Endodermal cell (in vitro differentiated cells): ENCODE measurements at regions not wholly inside any gene's neighbourhood (a gene's known extent, or its start where the extent isn't known, plus 50 kb on each side); places are given as distances from the start of the nearest gene placed in this dataset.

Source experiments
- DNase-seq: peaks from one replicate; pipeline ENCODE4 v3.0.0-alpha.2; 2017
- H3K27ac ChIP-seq: 2 replicates; pipeline ENCODE4 v1.5.1; 2013; ENCODE audit warnings: mild to moderate bottlenecking, low read depth, low read length, moderate library complexity
- H3K27me3 ChIP-seq: 2 replicates; pipeline ENCODE4 v1.6.1; 2013; ENCODE audit warnings: mild to moderate bottlenecking, low read length, moderate library complexity; ENCODE audit not compliant: insufficient read depth, control insufficient read depth, poor library complexity, severe bottlenecking
- H3K36me3 ChIP-seq: 2 replicates; pipeline ENCODE4 v1.7.0; 2013; ENCODE audit warnings: mild to moderate bottlenecking, low read length, moderate library complexity; ENCODE audit not compliant: control insufficient read depth, insufficient read depth
- H3K4me1 ChIP-seq: one replicate; pipeline ENCODE4 v1.7.0; 2013; ENCODE audit warnings: low read length; ENCODE audit not compliant: control insufficient read depth, insufficient read depth
- H3K4me3 ChIP-seq: 2 replicates; pipeline ENCODE4 v1.5.1; 2013; ENCODE audit warnings: mild to moderate bottlenecking, low read length, moderate library complexity
- H3K9ac ChIP-seq: 2 replicates; pipeline ENCODE4 v1.6.1; 2013; ENCODE audit warnings: mild to moderate bottlenecking, low read length, moderate library complexity; ENCODE audit not compliant: poor library complexity, severe bottlenecking; ENCODE audit errors: extremely low read depth
- H3K9me3 ChIP-seq: 2 replicates; pipeline ENCODE4 v1.6.1; 2013; ENCODE audit warnings: mild to moderate bottlenecking, low read length, moderate library complexity; ENCODE audit not compliant: control insufficient read depth
- H3K27ac Mint-ChIP-seq: 2 replicates; pipeline ENCODE4 v1.8.0; 2020; ENCODE audit warnings: mixed read lengths
- H3K27me3 Mint-ChIP-seq: 2 replicates; pipeline ENCODE4 v1.8.0; 2021; ENCODE audit warnings: mild to moderate bottlenecking, mixed read lengths; ENCODE audit not compliant: insufficient read depth
- H3K36me3 Mint-ChIP-seq: 2 replicates; pipeline ENCODE4 v1.8.0; 2020; ENCODE audit warnings: low read depth, mixed read lengths
- H3K4me1 Mint-ChIP-seq: 2 replicates; pipeline ENCODE4 v1.8.0; 2020; ENCODE audit warnings: mixed read lengths
- H3K4me3 Mint-ChIP-seq: 2 replicates; pipeline ENCODE4 v1.8.0; 2020; ENCODE audit warnings: mild to moderate bottlenecking, moderate library complexity, mixed read lengths
- H3K9me3 Mint-ChIP-seq: 2 replicates; pipeline ENCODE4 v1.8.0; 2020; ENCODE audit warnings: mild to moderate bottlenecking, mixed read lengths
- WGBS, 2 experiments: methylation state at CpG; one replicate each; pipeline versions ENCODE4 v1.1.5 to v1.1.7; 2013; ENCODE audit warnings: missing lambda C conversion rate in 2 of 2, mixed read lengths in 1 of 2; ENCODE audit not compliant: insufficient coverage in 1 of 2, insufficient read length in 1 of 2; 5-methylcytosine and 5-hydroxymethylcytosine counted together
- TF ChIP-seq, protein P1 (sequence below): fragments of 200-600 bp; sonication (generic); conservative IDR thresholded peaks from 2 replicates; pipeline ENCODE4 v1.5.0; 2021; ENCODE audit warnings: antibody characterized with exemption, mild to moderate bottlenecking

DNA sequence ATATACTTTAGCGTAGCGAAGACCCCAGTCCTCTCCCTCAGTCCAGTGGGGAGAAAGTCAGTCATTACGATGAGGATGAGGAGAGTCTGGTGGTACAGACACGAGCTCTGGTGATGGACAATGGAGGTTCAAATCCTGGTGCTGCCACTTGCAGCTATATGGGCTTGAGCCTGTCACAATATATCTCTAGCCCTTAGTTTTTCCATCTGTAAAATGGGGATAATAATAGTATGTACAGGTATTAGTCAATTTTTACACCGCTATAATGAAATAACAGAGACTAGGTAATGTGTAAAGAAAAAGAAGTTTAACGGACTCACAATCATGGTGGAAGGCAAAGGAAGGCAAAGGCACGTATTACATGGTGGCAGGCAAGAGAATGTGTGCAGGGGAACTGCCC lies 237.9 kb downstream of the BCAS1 start:
- H3K9me3 Mint-ChIP-seq: no peaks in the 10 kb centered on the region
- Histone ChIP-seq H3K27ac (no peak overlapping the region), H3K4me1 (peaks cover 14% of the 10 kb centered on the region), H3K36me3 (no peaks in the 10 kb centered on the region), H3K4me3 (no peak overlapping the region), H3K9ac (no peak overlapping the region), H3K27me3 (no peaks in the 10 kb centered on the region), H3K9me3 (no peaks in the 10 kb centered on the region)
- peaks cover 25% of the 10 kb centered on the region for H3K4me1 Mint-ChIP-seq
- H3K27ac Mint-ChIP-seq: no peak overlapping the region
- TF ChIP-seq, protein P1, sequence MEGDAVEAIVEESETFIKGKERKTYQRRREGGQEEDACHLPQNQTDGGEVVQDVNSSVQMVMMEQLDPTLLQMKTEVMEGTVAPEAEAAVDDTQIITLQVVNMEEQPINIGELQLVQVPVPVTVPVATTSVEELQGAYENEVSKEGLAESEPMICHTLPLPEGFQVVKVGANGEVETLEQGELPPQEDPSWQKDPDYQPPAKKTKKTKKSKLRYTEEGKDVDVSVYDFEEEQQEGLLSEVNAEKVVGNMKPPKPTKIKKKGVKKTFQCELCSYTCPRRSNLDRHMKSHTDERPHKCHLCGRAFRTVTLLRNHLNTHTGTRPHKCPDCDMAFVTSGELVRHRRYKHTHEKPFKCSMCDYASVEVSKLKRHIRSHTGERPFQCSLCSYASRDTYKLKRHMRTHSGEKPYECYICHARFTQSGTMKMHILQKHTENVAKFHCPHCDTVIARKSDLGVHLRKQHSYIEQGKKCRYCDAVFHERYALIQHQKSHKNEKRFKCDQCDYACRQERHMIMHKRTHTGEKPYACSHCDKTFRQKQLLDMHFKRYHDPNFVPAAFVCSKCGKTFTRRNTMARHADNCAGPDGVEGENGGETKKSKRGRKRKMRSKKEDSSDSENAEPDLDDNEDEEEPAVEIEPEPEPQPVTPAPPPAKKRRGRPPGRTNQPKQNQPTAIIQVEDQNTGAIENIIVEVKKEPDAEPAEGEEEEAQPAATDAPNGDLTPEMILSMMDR: no peak
- WGBS, 2 experiments: 95 to 100% methylated on average over 2 to 7 of the region's 7 CpGs
- no peaks in the 10 kb centered on the region for H3K27me3 Mint-ChIP-seq
- H3K4me3 Mint-ChIP-seq: no peak overlapping the region
- no peaks in the 10 kb centered on the region for H3K36me3 Mint-ChIP-seq
- no peak for DNase-seq

DNA sequence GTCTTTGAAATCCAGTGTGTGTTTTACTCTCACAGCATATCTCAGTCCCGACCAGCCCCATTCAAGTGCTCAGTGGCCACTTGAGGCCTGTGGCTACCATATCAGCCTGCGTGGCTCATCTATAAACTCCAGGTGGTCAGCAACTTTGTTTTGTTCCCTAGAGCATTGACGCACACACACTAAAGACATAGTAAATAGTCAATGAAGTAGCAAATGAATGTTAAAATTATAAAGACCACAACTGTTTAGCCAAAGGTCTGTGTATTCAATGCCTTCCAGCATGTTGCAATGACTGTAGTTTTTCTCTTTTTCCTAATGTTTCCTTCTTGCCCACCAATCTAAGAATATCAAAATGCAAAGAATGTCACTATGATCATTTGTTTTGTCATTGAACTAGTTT lies 238.2 kb upstream of the ZNF217 start:
- Mint-ChIP-seq H3K27me3 (no peaks in the 10 kb centered on the region), H3K36me3 (no peaks in the 10 kb centered on the region), H3K27ac (no peak overlapping the region), H3K4me3 (no peak overlapping the region), H3K9me3 (no peaks in the 10 kb centered on the region), H3K4me1 (peaks cover 28% of the 10 kb centered on the region)
- Histone ChIP-seq H3K9ac (no peak overlapping the region), H3K4me3 (no peak overlapping the region), H3K27ac (no peak overlapping the region), H3K36me3 (no peaks in the 10 kb centered on the region), H3K4me1 (peaks cover 14% of the 10 kb centered on the region), H3K9me3 (no peaks in the 10 kb centered on the region), H3K27me3 (no peaks in the 10 kb centered on the region)
- TF ChIP-seq, protein P1: no peak
- DNase-seq: no peak
- 75 to 93% methylated on average over 1 to 3 of the region's 3 CpGs for WGBS, 2 experiments

DNA sequence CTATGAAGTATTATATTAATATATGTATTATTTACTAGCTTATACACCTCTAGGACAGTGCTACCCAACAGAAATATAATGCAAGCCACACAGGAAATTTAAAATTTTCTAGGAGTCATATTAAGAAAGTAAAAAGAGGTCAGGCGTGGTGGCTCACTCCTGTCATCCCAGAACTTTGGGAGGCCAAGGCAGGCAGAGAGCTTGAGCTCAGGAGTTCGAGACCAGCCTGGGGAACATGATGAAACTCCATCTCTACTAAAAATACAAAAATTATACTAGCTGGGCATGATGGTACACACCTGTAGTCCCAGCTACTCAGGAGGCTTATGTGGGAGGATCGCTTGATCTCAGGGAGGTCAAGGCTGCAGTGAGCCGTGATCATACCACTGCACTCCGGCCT lies 237.6 kb upstream of the ZNF217 start:
- Histone ChIP-seq H3K4me3 (no peak overlapping the region), H3K4me1 (peaks cover 14% of the 10 kb centered on the region), H3K36me3 (no peaks in the 10 kb centered on the region), H3K9me3 (no peaks in the 10 kb centered on the region), H3K27ac (no peak overlapping the region), H3K9ac (no peak overlapping the region), H3K27me3 (no peaks in the 10 kb centered on the region)
- H3K4me3 Mint-ChIP-seq: no peak overlapping the region
- H3K27me3 Mint-ChIP-seq: no peaks in the 10 kb centered on the region
- TF ChIP-seq, protein P1: no peak
- H3K4me1 Mint-ChIP-seq: peaks cover 28% of the 10 kb centered on the region
- no peaks in the 10 kb centered on the region for H3K36me3 Mint-ChIP-seq
- no peaks in the 10 kb centered on the region for H3K9me3 Mint-ChIP-seq
- no peak for DNase-seq
- WGBS, 2 experiments: 89 to 96% methylated on average over 1 to 4 of the region's 5 CpGs
- H3K27ac Mint-ChIP-seq: no peak overlapping the region
